ENCODE measurements at regions not wholly inside any gene's neighbourhood (a gene's known extent, or its start where the extent isn't known, plus 50 kb on each side); places are given as distances from the start of the nearest gene placed in this dataset.

DNA sequence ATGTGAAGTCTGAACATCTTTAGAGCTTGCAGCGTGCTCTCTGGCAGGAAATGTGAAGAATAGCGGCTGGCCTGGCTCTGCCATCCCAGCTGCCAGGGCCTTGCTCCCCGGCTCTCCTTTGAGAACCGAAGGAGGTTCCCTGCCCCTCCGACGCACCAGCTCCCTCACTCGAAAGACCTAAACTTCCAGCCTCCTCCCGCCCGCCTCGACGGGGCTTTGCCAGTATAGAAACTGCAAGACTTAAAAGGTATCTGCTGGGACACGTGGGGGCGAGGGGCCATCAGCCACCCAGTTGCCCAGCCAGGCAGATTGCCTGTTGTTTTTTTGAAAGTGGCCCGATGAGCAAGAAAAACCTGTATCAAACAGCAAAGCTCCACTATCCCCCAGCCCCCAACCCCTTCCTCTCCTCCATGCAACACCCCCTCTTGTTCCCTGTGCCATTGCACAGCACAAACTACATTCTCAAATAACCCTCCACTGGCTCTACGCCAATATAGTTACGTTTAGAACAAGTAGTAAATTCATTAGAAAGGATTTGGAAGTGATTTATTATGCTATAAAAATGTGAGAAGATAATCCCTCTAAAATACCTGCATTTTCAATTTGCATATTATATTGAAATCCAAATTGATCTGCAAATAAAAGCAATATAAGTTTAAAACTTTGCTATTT, 331.9 kb downstream of the MED10 start:
- H2AFZ ChIP-seq (ENCODE audit: low read length): no peak overlapping the region
- TF ChIP-seq CREB1 (IDR thresholded peaks at IDR 0.05) (no peak), HDAC6 (IDR thresholded peaks at IDR 0.05; ENCODE audit: low read depth, low read length) (no peak), ASH2L (IDR thresholded peaks at IDR 0.05; ENCODE audit: low read length) (no peak), BACH1 (IDR thresholded peaks at IDR 0.05; ENCODE audit: low read length) (no peak), SP1 (IDR thresholded peaks at IDR 0.05; ENCODE audit: low read depth, low read length) (no peak), CHD2 (IDR thresholded peaks at IDR 0.05; ENCODE audit: low read length) (no peak), EGR1 (IDR thresholded peaks at IDR 0.05; ENCODE audit: borderline replicate concordance, low read depth, low read length) (no peak), SIX5 (IDR thresholded peaks at IDR 0.05; ENCODE audit: low read depth, low read length) (no peak), MAFK (IDR thresholded peaks at IDR 0.05; ENCODE audit: low read depth, low read length) (no peak), RNF2 (IDR thresholded peaks at IDR 0.05; ENCODE audit: borderline replicate concordance, low read depth, low read length, missing control alignments, poor library complexity, severe bottlenecking) (no peak), TEAD4 (IDR thresholded peaks at IDR 0.05; ENCODE audit: low read depth, low read length) (no peak), CHD1 (IDR thresholded peaks at IDR 0.05; ENCODE audit: low read depth, low read length) (no peak), TAF1 (IDR thresholded peaks at IDR 0.05; ENCODE audit: low read depth, low read length) (no peak)
- TF ChIP-seq, protein P1, sequence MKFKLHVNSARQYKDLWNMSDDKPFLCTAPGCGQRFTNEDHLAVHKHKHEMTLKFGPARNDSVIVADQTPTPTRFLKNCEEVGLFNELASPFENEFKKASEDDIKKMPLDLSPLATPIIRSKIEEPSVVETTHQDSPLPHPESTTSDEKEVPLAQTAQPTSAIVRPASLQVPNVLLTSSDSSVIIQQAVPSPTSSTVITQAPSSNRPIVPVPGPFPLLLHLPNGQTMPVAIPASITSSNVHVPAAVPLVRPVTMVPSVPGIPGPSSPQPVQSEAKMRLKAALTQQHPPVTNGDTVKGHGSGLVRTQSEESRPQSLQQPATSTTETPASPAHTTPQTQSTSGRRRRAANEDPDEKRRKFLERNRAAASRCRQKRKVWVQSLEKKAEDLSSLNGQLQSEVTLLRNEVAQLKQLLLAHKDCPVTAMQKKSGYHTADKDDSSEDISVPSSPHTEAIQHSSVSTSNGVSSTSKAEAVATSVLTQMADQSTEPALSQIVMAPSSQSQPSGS (IDR thresholded peaks at IDR 0.05; ENCODE audit: low read length): no peak

More for the DNA sequence above, 331.9 kb downstream of the MED10 start:
- no peaks in the 10 kb centered on the region; a peak in 1 of 7 replicates for H3K4me1 ChIP-seq (replicated peaks in 1 of 4; ENCODE audit: control insufficient read depth in 3 of 4, insufficient read depth in 4 of 4, low read length in 3 of 4)
- no peak overlapping the region for H4K8ac ChIP-seq (ENCODE audit: extremely low read depth, insufficient read depth, low read length)
- H3K23ac ChIP-seq (ENCODE audit: insufficient read length): no peak overlapping the region
- no peaks in the 10 kb centered on the region for H3K79me1 ChIP-seq (ENCODE audit: low read depth, low read length)
- no peak overlapping the region for H3K14ac ChIP-seq (ENCODE audit: insufficient read length)
- no peaks in the 10 kb centered on the region; a peak in 1 of 7 replicates for H3K27me3 ChIP-seq (replicated peaks in 1 of 4; ENCODE audit: control insufficient read depth in 3 of 4, extremely low read depth in 1 of 4, insufficient read depth in 3 of 4, low read length in 3 of 4)
- H3K36me3 ChIP-seq (ENCODE audit: control insufficient read depth in 2 of 4, insufficient read depth in 4 of 4, low read length in 3 of 4): no peaks in the 10 kb centered on the region
- H4K91ac ChIP-seq (replicated peaks; ENCODE audit: insufficient read length, low read length): no peak overlapping the region
- DNase-seq (ENCODE audit: low read depth in 1 of 2, low spot score in 2 of 2): no peak
- H3K27ac ChIP-seq (ENCODE audit: low read depth, low read length): no peak overlapping the region
- H3K4me3 ChIP-seq (ENCODE audit: extremely low read depth in 1 of 4, insufficient read depth in 2 of 4, low read depth in 3 of 4, low read length in 4 of 4): no peak overlapping the region
- no peak overlapping the region for H2AK5ac ChIP-seq (ENCODE audit: low read depth, low read length)
- H2BK5ac ChIP-seq (ENCODE audit: low read depth, low read length): no peak overlapping the region
- H2BK12ac ChIP-seq (ENCODE audit: low read depth, low read length): no peak overlapping the region
- no peak overlapping the region for H2BK20ac ChIP-seq (ENCODE audit: low read length)
- no peak overlapping the region for H3K4me2 ChIP-seq (ENCODE audit: insufficient read depth in 1 of 2, low read depth in 2 of 2, low read length in 2 of 2)
- H2BK120ac ChIP-seq (replicated peaks; ENCODE audit: low read depth, low read length): no peak overlapping the region
- no peak overlapping the region for H4K5ac ChIP-seq (ENCODE audit: insufficient read length, low read depth, low read length)
- H4K20me1 ChIP-seq (replicated peaks in 1 of 2; ENCODE audit: control insufficient read depth in 1 of 2, insufficient read depth in 2 of 2, low read length in 2 of 2): no peaks in the 10 kb centered on the region
- H3K9me3 ChIP-seq (ENCODE audit: insufficient read depth in 2 of 2, low read depth in 1 of 2, low read length in 1 of 2): no peaks in the 10 kb centered on the region
- no peak overlapping the region for H3K4ac ChIP-seq (replicated peaks; ENCODE audit: insufficient read length, low read depth, low read length)
- ChIA-PET POLR2A (ENCODE audit: partially characterized antibody) (no interaction called here), CTCF (ENCODE audit: partially characterized antibody) (no interaction called here)
- WGBS, 2 experiments (ENCODE audit: extremely low coverage in 1 of 2, insufficient coverage in 1 of 2, insufficient read length in 1 of 2, insufficient replicate concordance in 2 of 2, low coverage in 1 of 2, low lambda C conversion rate in 2 of 2, missing lambda C conversion rate in 1 of 2): 83% methylated on average over 10 of the region's 16 CpGs; no CpG with 5 or more reads in 1 of the 2 experiments
- H3K79me2 ChIP-seq (ENCODE audit: control insufficient read depth in 1 of 2, insufficient read depth in 2 of 2, low read length in 2 of 2): no peaks in the 10 kb centered on the region
- H3K18ac ChIP-seq (ENCODE audit: extremely low read depth, low read length): no peak overlapping the region
- H2BK15ac ChIP-seq (ENCODE audit: low read length): no peak overlapping the region
- no peak overlapping the region for H3K9ac ChIP-seq (replicated peaks in 1 of 4; ENCODE audit: extremely low read depth in 1 of 4, low read depth in 3 of 4, low read length in 3 of 4)
- H3K23me2 ChIP-seq (ENCODE audit: low read depth, low read length): no peaks in the 10 kb centered on the region
- H3K56ac ChIP-seq (replicated peaks; ENCODE audit: insufficient read length, low read depth, low read length): no peak overlapping the region
- no peak for FAIRE-seq

All from H1 (cell line).